NCI-H526 (cell line): ENCODE measurements at regions not wholly inside any gene's neighbourhood (a gene's known extent, or its start where the extent isn't known, plus 50 kb on each side); places are given as distances from the start of the nearest gene placed in this dataset.
"Not testable (repeated sequence)": the region's sequence is repeated elsewhere in the genome, so short reads cannot be mapped to it uniquely, and the experiment has no call there.

ENCODE experiments used
- DNase-seq, 2 experiments: peaks; one replicate each; lab custom pipeline; 2025; lab: John Stamatoyannopoulos, UW

DNA sequence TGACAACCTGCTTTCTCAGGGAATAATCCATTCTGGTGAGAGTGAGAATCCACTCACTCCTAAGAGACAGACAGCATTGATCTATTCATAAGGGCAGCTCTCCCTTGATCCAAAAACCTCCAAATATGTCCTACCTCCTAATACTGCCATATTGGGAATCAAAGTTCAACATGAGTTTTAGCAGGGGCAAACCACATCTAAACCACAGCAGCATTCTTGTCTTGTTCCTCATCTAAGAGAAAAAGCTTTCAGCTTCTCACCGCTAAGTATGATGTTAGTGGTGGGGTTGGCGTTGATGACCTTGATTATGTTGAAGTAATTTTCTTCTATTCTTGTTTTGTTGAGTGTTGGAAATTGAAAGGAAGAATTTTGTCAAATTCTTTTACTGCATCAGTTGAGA, 69.6 kb downstream of the SERTM2 start:
- DNase-seq: no peak

DNA sequence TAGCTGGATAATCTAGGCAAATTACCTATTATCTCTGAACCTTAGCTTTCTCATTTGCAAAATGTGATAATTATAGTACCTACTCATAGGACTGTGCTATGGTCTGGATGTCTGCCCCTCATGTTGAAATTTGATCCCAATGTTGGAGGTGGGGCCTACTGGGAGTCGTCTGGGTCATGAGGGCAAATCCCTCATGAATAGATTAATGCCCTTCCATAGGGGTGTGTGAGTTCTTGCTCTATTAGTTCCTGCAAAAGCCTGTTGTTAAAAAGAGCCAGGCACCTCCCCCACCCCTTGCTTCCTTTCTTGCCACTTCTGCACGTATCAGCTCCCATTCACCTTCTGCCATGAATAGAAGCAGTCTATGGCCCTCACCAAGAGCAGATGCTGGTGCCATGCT, 73.9 kb downstream of the SERTM2 start:
- peak; percentile 34 to 67 for DNase-seq

DNA sequence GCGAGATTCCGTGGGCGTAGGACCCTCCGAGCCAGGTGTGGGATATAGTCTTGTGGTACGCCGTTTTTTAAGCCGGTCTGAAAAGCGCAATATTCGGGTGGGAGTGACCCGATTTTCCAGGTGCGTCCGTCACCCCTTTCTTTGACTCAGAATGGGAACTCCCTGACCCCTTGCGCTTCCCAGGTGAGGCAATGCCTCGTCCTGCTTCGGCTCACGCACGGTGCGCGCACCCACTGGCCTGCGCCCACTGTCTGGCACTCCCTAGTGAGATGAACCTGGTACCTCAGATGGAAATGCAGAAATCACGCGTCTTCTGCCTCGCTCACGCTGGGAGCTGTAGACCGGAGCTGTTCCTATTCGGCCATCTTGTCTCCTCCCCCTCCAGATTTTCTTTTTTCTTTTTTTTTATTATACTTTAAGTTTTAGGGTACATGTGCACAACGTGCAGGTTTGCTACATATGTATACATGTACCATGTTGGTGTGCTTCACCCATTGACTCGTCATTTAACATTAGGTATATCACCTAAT, 83.0 kb downstream of the SERTM2 start:
- DNase-seq: not testable (repeated sequence)

DNA sequence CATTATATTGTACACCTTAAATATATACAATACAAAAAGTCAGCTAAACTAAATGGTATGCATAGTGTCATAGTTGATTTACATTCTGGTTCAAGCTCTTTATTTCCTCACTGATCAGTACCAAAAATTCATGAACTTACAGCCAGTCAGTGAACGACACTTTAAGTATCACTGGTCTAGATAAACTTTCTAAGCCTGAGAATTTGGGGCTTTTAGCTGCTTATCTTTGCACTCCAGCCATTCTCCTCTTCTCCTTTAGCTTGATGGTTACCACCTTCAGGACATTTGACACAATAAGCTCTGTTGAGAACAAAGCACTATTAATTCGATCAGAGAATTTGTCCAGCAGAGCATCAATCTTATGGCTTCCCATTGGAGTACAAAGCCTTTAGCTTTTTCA, 83.0 kb upstream of the ALG13 start:
- DNase-seq: no peak

DNA sequence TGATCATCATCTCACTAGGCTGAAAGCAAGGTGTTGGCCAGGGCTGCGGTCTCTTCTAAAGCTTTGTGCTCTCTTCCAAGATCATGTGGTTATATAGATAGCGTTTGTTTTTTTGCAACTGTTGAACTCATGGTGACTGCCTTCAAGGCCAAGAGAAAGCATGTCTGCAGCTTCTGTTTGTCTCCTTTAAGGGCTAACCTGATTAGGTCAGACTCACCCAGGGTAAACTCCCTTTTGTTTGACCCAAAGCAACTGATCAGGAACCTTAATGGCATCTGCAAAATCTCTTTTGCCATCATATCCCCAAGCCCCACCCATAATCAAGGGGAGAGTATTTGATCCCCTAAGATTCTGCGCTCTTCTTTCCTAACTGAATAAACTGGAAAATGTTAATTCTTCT, 72.2 kb upstream of the ALG13 start:
- no peak for DNase-seq

DNA sequence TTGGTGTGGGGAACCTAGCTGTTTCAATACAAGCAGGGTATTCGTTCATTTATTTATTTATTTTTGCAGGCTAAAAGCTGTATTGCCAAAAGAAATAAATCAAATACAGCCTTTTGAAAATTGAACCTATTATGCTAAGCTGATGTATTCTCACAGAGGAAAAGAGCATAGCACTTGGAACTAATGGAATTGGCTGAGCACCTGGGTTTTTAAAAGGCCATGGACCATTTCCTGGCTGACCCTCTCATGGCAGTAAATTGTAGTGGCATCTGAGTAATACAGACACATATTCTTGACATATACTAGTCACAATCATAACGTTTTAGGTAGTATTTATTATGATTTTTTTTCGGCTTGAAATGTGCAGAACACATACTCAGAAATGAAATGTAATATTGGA, 71.8 kb upstream of the ALG13 start:
- DNase-seq: no peak

DNA sequence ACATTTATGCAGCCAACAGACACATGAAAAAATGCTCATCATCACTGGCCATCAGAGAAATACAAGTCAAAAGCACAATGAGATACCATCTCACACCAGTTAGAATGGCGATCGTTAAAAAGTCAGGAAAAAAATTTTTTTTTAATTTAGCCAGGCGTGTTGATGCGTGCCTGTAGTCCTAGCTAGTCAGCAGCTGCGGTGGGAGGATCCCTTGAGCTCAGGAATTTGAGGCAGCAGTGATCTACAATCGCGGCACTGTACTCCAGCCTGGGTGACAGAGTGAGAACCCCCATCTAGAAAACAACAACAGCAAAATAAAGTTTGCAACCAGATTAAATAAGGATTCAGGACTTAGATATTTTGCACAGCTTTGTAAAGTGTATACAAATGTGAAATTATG, 65.7 kb upstream of the ALG13 start:
- DNase-seq: no peak

DNA sequence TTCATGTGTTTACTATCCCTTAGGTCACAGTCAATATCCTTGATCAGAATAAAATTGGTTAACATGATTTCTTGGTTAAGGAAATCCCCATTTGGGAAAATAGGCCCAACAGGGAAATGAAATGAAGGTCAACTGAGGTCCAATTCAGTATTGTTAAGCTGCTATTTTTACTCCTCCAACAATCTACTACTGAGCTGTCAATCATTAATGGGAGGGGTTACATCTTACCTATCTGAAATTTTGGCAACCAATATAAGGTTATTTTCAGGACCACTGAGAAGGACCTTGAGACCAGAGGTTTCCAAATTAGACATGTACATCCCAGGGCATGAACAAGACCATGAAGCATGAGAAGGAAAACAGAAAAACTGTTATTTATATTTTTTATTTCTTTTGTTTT, 64.2 kb upstream of the ALG13 start:
- DNase-seq: no peak

DNA sequence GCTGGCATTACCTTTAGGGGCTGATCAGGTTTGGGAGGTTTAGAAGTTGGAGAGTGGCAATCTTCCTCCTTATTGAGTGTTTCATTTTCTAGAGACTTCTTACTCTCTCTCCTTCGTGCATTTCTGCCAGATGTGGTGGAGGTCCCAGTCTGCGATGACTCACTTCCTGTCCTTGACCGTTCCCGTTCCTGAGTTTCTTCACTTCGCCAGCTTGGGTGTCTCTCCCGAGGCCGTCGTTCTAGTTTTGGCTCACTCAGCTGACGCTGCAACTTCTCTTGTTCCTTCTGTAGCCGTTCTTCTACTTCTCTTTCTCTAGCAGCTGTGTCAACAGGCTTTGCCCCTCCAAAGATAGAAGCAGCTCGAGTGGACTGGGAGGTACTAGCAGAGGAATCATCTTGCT, 60.9 kb upstream of the ALG13 start:
- DNase-seq: not testable (repeated sequence)

DNA sequence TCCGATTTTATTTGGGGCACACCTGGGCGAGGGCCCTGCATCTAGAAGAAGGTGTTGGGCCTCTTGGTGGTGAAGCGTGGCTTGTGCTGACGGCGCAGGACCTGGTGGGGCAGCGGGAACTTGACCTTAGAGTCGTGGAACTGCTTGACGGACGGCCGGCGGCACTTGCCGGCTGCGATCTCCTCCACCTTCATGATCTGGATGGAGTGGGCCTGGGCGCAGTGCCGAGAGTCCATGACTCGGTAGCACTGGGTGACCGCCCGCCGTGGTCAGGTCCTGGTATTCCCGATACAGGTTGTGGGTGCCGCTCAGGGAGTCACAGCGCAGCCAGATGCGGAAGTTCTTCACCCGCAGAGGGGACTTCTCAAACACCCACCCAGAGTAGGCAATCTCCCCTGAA, 56.8 kb upstream of the ALG13 start:
- no peak for DNase-seq

DNA sequence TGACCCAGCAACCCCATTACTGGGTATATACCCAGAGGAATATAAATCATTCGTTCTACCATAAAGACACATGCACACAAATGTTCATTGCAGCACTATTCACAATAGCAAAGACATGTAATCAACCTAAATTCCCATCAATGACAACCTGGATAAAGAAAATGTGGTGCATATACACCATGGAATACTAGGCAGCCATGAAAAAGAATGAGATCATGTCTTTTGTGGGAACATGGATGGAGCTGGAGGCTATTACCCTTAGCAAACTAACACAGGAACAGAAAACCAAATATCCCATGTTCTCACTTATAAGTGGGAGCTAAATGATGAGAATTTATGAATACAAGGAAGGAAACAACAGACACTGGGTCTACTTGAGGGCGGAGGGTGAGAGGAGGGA, 53.7 kb upstream of the ALG13 start:
- not testable (repeated sequence) for DNase-seq
